ENCODE measurements at regions not wholly inside any gene's neighbourhood (a gene's known extent, or its start where the extent isn't known, plus 50 kb on each side); places are given as distances from the start of the nearest gene placed in this dataset.

- no peak for DNase-seq
- no peak overlapping the region for H3K27ac Mint-ChIP-seq
- no peaks in the 10 kb centered on the region for H3K4me1 Mint-ChIP-seq (ENCODE audit: low read depth)
- POLR2A ChIA-PET: no interaction called here
- intact Hi-C loops (cut with micrococcal nuclease): no loop called here
- peaks cover 24% of the 10 kb centered on the region for H3K9me3 Mint-ChIP-seq
- no peak overlapping the region for H3K4me3 Mint-ChIP-seq
- H3K27me3 Mint-ChIP-seq: no peaks in the 10 kb centered on the region
- no peaks in the 10 kb centered on the region for H3K36me3 Mint-ChIP-seq
- CTCF ChIA-PET: no interaction called here
Observed at GRCh38 chr10:52540479-52540984, 226.5 kb downstream of the DKK1 start.

GRCh38 chr10:52541006-52541473 is 227.0 kb downstream of the DKK1 start:
- no peaks in the 10 kb centered on the region for H3K27me3 Mint-ChIP-seq
- H3K4me1 Mint-ChIP-seq (ENCODE audit: low read depth): no peaks in the 10 kb centered on the region
- no peaks in the 10 kb centered on the region for H3K36me3 Mint-ChIP-seq
- intact Hi-C loops (cut with micrococcal nuclease): no loop called here
- H3K4me3 Mint-ChIP-seq: no peak overlapping the region
- DNase-seq: no peak
- no peak overlapping the region for H3K27ac Mint-ChIP-seq
- CTCF ChIA-PET: no interaction called here
- POLR2A ChIA-PET: no interaction called here
- peaks cover 25% of the 10 kb centered on the region for H3K9me3 Mint-ChIP-seq

- H3K4me1 Mint-ChIP-seq (ENCODE audit: low read depth): no peaks in the 10 kb centered on the region
- H3K4me3 Mint-ChIP-seq: no peak overlapping the region
- intact Hi-C loops (cut with micrococcal nuclease): no loop called here
- ChIA-PET CTCF (no interaction called here), POLR2A (no interaction called here)
- no peaks in the 10 kb centered on the region for H3K27me3 Mint-ChIP-seq
- H3K9me3 Mint-ChIP-seq: peaks cover 27% of the 10 kb centered on the region
- H3K36me3 Mint-ChIP-seq: no peaks in the 10 kb centered on the region
- DNase-seq: no peak
- no peak overlapping the region for H3K27ac Mint-ChIP-seq
Observed at GRCh38 chr10:52542906-52543305, 228.8 kb downstream of the DKK1 start.

- no peak overlapping the region for H3K27ac Mint-ChIP-seq
- ChIA-PET POLR2A (no interaction called here), CTCF (no interaction called here)
- H3K4me1 Mint-ChIP-seq (ENCODE audit: low read depth): no peaks in the 10 kb centered on the region
- peaks cover 16% of the 10 kb centered on the region for H3K9me3 Mint-ChIP-seq
- no peaks in the 10 kb centered on the region for H3K36me3 Mint-ChIP-seq
- no peak for DNase-seq
- H3K4me3 Mint-ChIP-seq: no peak overlapping the region
- intact Hi-C loops (cut with micrococcal nuclease): no loop called here
- no peaks in the 10 kb centered on the region for H3K27me3 Mint-ChIP-seq
Observed at GRCh38 chr10:52551046-52551445, 221.5 kb downstream of the MBL2 start.

GRCh38 chr10:52558090-52558489 is 214.5 kb downstream of the MBL2 start:
- peaks cover 5% of the 10 kb centered on the region for H3K9me3 Mint-ChIP-seq
- intact Hi-C loops (cut with micrococcal nuclease): no loop called here
- no peak overlapping the region for H3K4me3 Mint-ChIP-seq
- ChIA-PET POLR2A (no interaction called here), CTCF (no interaction called here)
- H3K27me3 Mint-ChIP-seq: no peaks in the 10 kb centered on the region
- no peak for DNase-seq
- no peak overlapping the region for H3K27ac Mint-ChIP-seq
- H3K36me3 Mint-ChIP-seq: no peaks in the 10 kb centered on the region
- H3K4me1 Mint-ChIP-seq (ENCODE audit: low read depth): no peaks in the 10 kb centered on the region

GRCh38 chr10:52561322-52561721 is 211.3 kb downstream of the MBL2 start:
- Mint-ChIP-seq H3K9me3 (peaks cover 4% of the 10 kb centered on the region), H3K4me1 (ENCODE audit: low read depth) (no peaks in the 10 kb centered on the region), H3K27me3 (no peaks in the 10 kb centered on the region), H3K27ac (no peak overlapping the region), H3K4me3 (no peak overlapping the region), H3K36me3 (no peaks in the 10 kb centered on the region)
- no peak for DNase-seq
- intact Hi-C loops (cut with micrococcal nuclease): no loop called here
- ChIA-PET CTCF (no interaction called here), POLR2A (no interaction called here)

- H3K4me1 Mint-ChIP-seq (ENCODE audit: low read depth): no peaks in the 10 kb centered on the region
- ChIA-PET POLR2A (no interaction called here), CTCF (no interaction called here)
- no peaks in the 10 kb centered on the region for H3K27me3 Mint-ChIP-seq
- no peaks in the 10 kb centered on the region for H3K36me3 Mint-ChIP-seq
- intact Hi-C loops (cut with micrococcal nuclease): no loop called here
- no peak for DNase-seq
- no peak overlapping the region for H3K4me3 Mint-ChIP-seq
- no peak overlapping the region for H3K27ac Mint-ChIP-seq
- H3K9me3 Mint-ChIP-seq: peaks cover 4% of the 10 kb centered on the region
Observed at GRCh38 chr10:52563360-52563759, 209.2 kb downstream of the MBL2 start.

GRCh38 chr10:52566471-52567246 is 205.9 kb downstream of the MBL2 start:
- DNase-seq: no peak
- intact Hi-C loops (cut with micrococcal nuclease): no loop called here
- Mint-ChIP-seq H3K4me3 (no peak overlapping the region), H3K27ac (no peak overlapping the region), H3K27me3 (no peaks in the 10 kb centered on the region), H3K9me3 (peaks cover 4% of the 10 kb centered on the region), H3K36me3 (no peaks in the 10 kb centered on the region), H3K4me1 (ENCODE audit: low read depth) (no peaks in the 10 kb centered on the region)
- POLR2A ChIA-PET: no interaction called here
- CTCF ChIA-PET: no interaction called here

GRCh38 chr10:52567247-52567580 is 205.4 kb downstream of the MBL2 start:
- no peaks in the 10 kb centered on the region for H3K36me3 Mint-ChIP-seq
- peaks cover 4% of the 10 kb centered on the region for H3K9me3 Mint-ChIP-seq
- H3K4me3 Mint-ChIP-seq: no peak overlapping the region
- H3K4me1 Mint-ChIP-seq (ENCODE audit: low read depth): no peaks in the 10 kb centered on the region
- no peaks in the 10 kb centered on the region for H3K27me3 Mint-ChIP-seq
- CTCF ChIA-PET: no interaction called here
- POLR2A ChIA-PET: no interaction called here
- DNase-seq: no peak
- intact Hi-C loops (cut with micrococcal nuclease): no loop called here
- H3K27ac Mint-ChIP-seq: no peak overlapping the region

GRCh38 chr10:52568309-52568708 is 204.3 kb downstream of the MBL2 start:
- Mint-ChIP-seq H3K9me3 (peaks cover 4% of the 10 kb centered on the region), H3K36me3 (no peaks in the 10 kb centered on the region), H3K27me3 (no peaks in the 10 kb centered on the region), H3K4me1 (ENCODE audit: low read depth) (no peaks in the 10 kb centered on the region), H3K27ac (no peak overlapping the region), H3K4me3 (no peak overlapping the region)
- intact Hi-C loops (cut with micrococcal nuclease): no loop called here
- CTCF ChIA-PET: no interaction called here
- POLR2A ChIA-PET: no interaction called here
- no peak for DNase-seq

- CTCF ChIA-PET: no interaction called here
- DNase-seq: no peak
- no peaks in the 10 kb centered on the region for H3K36me3 Mint-ChIP-seq
- intact Hi-C loops (cut with micrococcal nuclease): no loop called here
- H3K4me1 Mint-ChIP-seq (ENCODE audit: low read depth): no peaks in the 10 kb centered on the region
- H3K27me3 Mint-ChIP-seq: no peaks in the 10 kb centered on the region
- H3K9me3 Mint-ChIP-seq: peaks cover 2% of the 10 kb centered on the region
- no peak overlapping the region for H3K27ac Mint-ChIP-seq
- H3K4me3 Mint-ChIP-seq: no peak overlapping the region
- POLR2A ChIA-PET: no interaction called here
Observed at GRCh38 chr10:52570490-52570889, 202.1 kb downstream of the MBL2 start.

GRCh38 chr10:52571018-52571417 is 201.6 kb downstream of the MBL2 start:
- Mint-ChIP-seq H3K27me3 (no peaks in the 10 kb centered on the region), H3K4me3 (no peak overlapping the region), H3K36me3 (no peaks in the 10 kb centered on the region), H3K9me3 (peaks cover 2% of the 10 kb centered on the region), H3K4me1 (ENCODE audit: low read depth) (no peaks in the 10 kb centered on the region), H3K27ac (no peak overlapping the region)
- no peak for DNase-seq
- POLR2A ChIA-PET: no interaction called here
- intact Hi-C loops (cut with micrococcal nuclease): no loop called here
- CTCF ChIA-PET: no interaction called here

GRCh38 chr10:52571516-52572182 is 200.9 kb downstream of the MBL2 start:
- DNase-seq: no peak
- H3K4me3 Mint-ChIP-seq: no peak overlapping the region
- no peaks in the 10 kb centered on the region for H3K36me3 Mint-ChIP-seq
- POLR2A ChIA-PET: no interaction called here
- CTCF ChIA-PET: no interaction called here
- peaks cover 2% of the 10 kb centered on the region for H3K9me3 Mint-ChIP-seq
- intact Hi-C loops (cut with micrococcal nuclease): no loop called here
- H3K27ac Mint-ChIP-seq: no peak overlapping the region
- H3K4me1 Mint-ChIP-seq (ENCODE audit: low read depth): no peaks in the 10 kb centered on the region
- no peaks in the 10 kb centered on the region for H3K27me3 Mint-ChIP-seq

Measured in activated CD4-positive, alpha-beta memory T cell treated with anti-CD3 and anti-CD28 coated beads for 36 hours (primary cell).